GM23248 (cell line): ENCODE measurements at regions not wholly inside any gene's neighbourhood (a gene's known extent, or its start where the extent isn't known, plus 50 kb on each side); places are given as distances from the start of the nearest gene placed in this dataset.

ENCODE experiments used
- DNase-seq: peaks from one replicate; pipeline ENCODE4 v3.0.0-alpha.2; 2015
- H2AFZ ChIP-seq: fragments of 200-600 bp; sonication (generic); 2 replicates; pipeline ENCODE4 v1.6.1; 2016; ENCODE audit warnings: antibody characterized with exemption
- H3F3A ChIP-seq: fragments of 200-600 bp; sonication (generic); 2 replicates; pipeline ENCODE4 v1.6.1; 2016; ENCODE audit warnings: mild to moderate bottlenecking, antibody characterized with exemption, mixed run types; ENCODE audit not compliant: insufficient read depth
- H3K27ac ChIP-seq: fragments of 200-600 bp; sonication (generic); 2 replicates; pipeline ENCODE4 v1.5.1; 2016; ENCODE audit warnings: mild to moderate bottlenecking
- H3K27me3 ChIP-seq: fragments of 200-600 bp; sonication (generic); replicated peaks from 2 replicates; pipeline ENCODE4 v1.6.1; 2016; ENCODE audit warnings: mild to moderate bottlenecking; ENCODE audit not compliant: insufficient read depth
- H3K36me3 ChIP-seq: fragments of 200-600 bp; sonication (generic); 2 replicates; pipeline ENCODE4 v1.6.1; 2016; ENCODE audit warnings: low read depth, mild to moderate bottlenecking
- H3K4me1 ChIP-seq: fragments of 200-600 bp; sonication (generic); 2 replicates; pipeline ENCODE4 v1.6.1; 2016; ENCODE audit warnings: mild to moderate bottlenecking; ENCODE audit not compliant: insufficient read depth
- H3K4me2 ChIP-seq: fragments of 200-600 bp; sonication (generic); one replicate; pipeline ENCODE4 v1.6.1; 2016; ENCODE audit warnings: mild to moderate bottlenecking; ENCODE audit not compliant: unreplicated experiment
- H3K4me3 ChIP-seq: fragments of 200-600 bp; sonication (generic); 2 replicates; pipeline ENCODE4 v1.5.1; 2016; ENCODE audit warnings: mild to moderate bottlenecking
- H3K79me2 ChIP-seq: fragments of 200-600 bp; sonication (generic); 2 replicates; pipeline ENCODE4 v1.6.1; 2016; ENCODE audit warnings: mild to moderate bottlenecking; ENCODE audit not compliant: insufficient read depth
- H3K9ac ChIP-seq: fragments of 200-600 bp; sonication (generic); 2 replicates; pipeline ENCODE4 v1.6.1; 2016; ENCODE audit warnings: mild to moderate bottlenecking
- H3K9me2 ChIP-seq: fragments of 200-600 bp; sonication (generic); 2 replicates; pipeline ENCODE4 v1.6.1; 2016; ENCODE audit warnings: mixed run types, mild to moderate bottlenecking, moderate library complexity; ENCODE audit not compliant: insufficient read depth
- H3K9me3 ChIP-seq: fragments of 200-600 bp; sonication (generic); one replicate; pipeline ENCODE4 v1.6.1; 2017; ENCODE audit warnings: low read depth
- H4K20me1 ChIP-seq: fragments of 200-600 bp; sonication (generic); 2 replicates; pipeline ENCODE4 v1.6.0; 2016; ENCODE audit not compliant: insufficient read depth
- EZH2 ChIP-seq: fragments of 200-600 bp; sonication (generic); IDR thresholded peaks from 2 replicates; pipeline ENCODE4 v1.6.1; 2018; ENCODE audit warnings: antibody characterized with exemption, mild to moderate bottlenecking; ENCODE audit not compliant: insufficient read depth, poor library complexity, severe bottlenecking
- EZH2phosphoT487 ChIP-seq: fragments of 200-600 bp; sonication (generic); IDR thresholded peaks from 2 replicates; pipeline ENCODE4 v1.6.1; 2018; ENCODE audit warnings: antibody characterized with exemption, moderate library complexity, mild to moderate bottlenecking, low read depth; ENCODE audit not compliant: insufficient read depth
- WGBS, 2 experiments: methylation state at CpG; one replicate each; pipeline ENCODE4 v1.1.6; 2015 to 2017; ENCODE audit warnings: low lambda C conversion rate in 2 of 2, low coverage in 1 of 2; ENCODE audit errors: missing lambda C conversion rate in 2 of 2; 5-methylcytosine and 5-hydroxymethylcytosine counted together
- in situ Hi-C: fragments of 300-500 bp; cut with MboI; formaldehyde crosslinking; loops from 2 replicates; pipeline ENCODE4 v1.15.0; 2020

DNA sequence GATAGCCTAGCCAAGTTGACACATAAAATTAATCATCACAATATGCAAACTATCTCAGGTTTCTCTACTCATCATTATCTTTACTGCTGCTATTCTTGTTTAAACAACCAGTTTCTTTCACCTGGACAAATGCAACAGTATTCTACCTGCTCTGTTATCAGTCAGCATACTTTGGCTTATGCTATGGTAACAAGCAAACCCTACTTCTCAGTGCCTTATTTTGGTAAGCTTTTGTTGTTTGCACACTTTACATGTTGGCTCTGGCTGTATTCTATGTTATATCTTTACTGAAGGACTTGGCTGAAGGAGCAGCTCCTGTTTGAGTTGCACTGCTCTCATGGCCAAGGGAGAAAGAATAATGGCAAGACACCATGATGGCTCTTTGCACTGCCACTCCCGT is 463.1 kb downstream of the EPM2A start:
- 0 out of 2 replicates have a peak, but pooled peaks cover 6% of the 10 kb centered on the region for H3K27me3 ChIP-seq
- no peaks in the 10 kb centered on the region for H3F3A ChIP-seq
- DNase-seq: no peak
- no peak overlapping the region for H3K4me3 ChIP-seq
- H3K4me2 ChIP-seq: no peak overlapping the region
- WGBS, 2 experiments: 33 to 40% methylated on average over 1 of the region's 1 CpG
- H3K4me1 ChIP-seq: peaks cover 4% of the 10 kb centered on the region; the same call in 1 of the 2 replicates
- no peak overlapping the region for H3K27ac ChIP-seq
- no peak overlapping the region for H2AFZ ChIP-seq
- no peak overlapping the region for H3K9ac ChIP-seq
- in situ Hi-C loops: no loop called here
- H3K9me3 ChIP-seq: no peaks in the 10 kb centered on the region
- H3K79me2 ChIP-seq: no peaks in the 10 kb centered on the region
- H3K9me2 ChIP-seq: no peaks in the 10 kb centered on the region
- no peaks in the 10 kb centered on the region for H3K36me3 ChIP-seq
- no peaks in the 10 kb centered on the region for H4K20me1 ChIP-seq
- TF ChIP-seq EZH2phosphoT487 (no peak), EZH2 (no peak)

DNA sequence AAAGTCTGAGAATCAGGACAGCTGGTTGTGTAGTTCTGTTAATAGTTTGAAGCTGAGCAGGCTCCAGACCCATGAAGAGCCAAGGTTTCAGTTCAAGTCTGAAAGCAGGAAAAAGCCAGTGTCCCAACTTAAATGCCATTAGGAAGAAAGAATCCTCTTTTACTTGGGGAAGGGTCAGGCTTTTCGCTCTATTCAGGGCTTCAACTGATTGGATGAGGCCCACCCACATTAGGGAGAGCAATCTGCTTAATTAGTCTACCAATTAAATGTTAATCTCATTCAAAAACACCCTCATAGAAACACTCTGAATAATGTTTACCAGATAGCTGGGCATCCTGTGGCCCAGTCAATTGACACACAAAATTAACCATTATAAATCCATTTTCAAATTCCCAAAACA is 462.2 kb downstream of the EPM2A start:
- H4K20me1 ChIP-seq: no peaks in the 10 kb centered on the region
- no peaks in the 10 kb centered on the region for H3K9me3 ChIP-seq
- peaks cover 4% of the 10 kb centered on the region; the same call in 1 of the 2 replicates for H3K4me1 ChIP-seq
- in situ Hi-C loops: no loop called here
- no peak overlapping the region for H2AFZ ChIP-seq
- TF ChIP-seq EZH2 (no peak), EZH2phosphoT487 (no peak)
- no peak overlapping the region for H3K9ac ChIP-seq
- no peak overlapping the region for H3K4me2 ChIP-seq
- no peaks in the 10 kb centered on the region for H3K36me3 ChIP-seq
- H3K27me3 ChIP-seq: 0 out of 2 replicates have a peak, but pooled peaks cover 6% of the 10 kb centered on the region
- WGBS, 2 experiments: 41 to 67% methylated on average over 1 of the region's 1 CpG
- H3K79me2 ChIP-seq: no peaks in the 10 kb centered on the region
- H3F3A ChIP-seq: no peaks in the 10 kb centered on the region
- H3K4me3 ChIP-seq: no peak overlapping the region
- no peaks in the 10 kb centered on the region for H3K9me2 ChIP-seq
- H3K27ac ChIP-seq: no peak overlapping the region
- DNase-seq: no peak

DNA sequence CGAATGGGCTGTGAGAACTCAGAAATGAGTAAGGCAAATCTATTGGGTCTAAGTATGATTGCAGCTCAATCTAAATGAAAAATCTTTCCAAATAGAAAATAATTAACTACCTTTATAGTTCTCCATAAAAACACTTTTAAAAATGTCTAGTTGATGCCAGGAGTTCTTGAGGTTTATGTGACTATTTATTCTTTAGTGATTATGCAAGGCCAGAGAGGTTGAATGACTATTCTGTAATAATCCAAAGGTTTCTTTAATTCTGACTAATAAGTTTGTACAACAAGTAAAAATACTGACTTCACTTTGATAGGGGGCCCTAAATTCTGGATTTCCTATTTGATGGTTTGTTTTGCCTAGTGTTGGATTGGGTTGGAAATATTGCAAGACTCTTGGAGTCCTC is 461.2 kb downstream of the EPM2A start:
- no peaks in the 10 kb centered on the region for H3K9me3 ChIP-seq
- no peaks in the 10 kb centered on the region for H3K36me3 ChIP-seq
- in situ Hi-C loops: no loop called here
- no peaks in the 10 kb centered on the region for H3K79me2 ChIP-seq
- no peak overlapping the region for H3K9ac ChIP-seq
- DNase-seq: no peak
- H3F3A ChIP-seq: no peaks in the 10 kb centered on the region
- no peak overlapping the region for H3K27ac ChIP-seq
- no peak overlapping the region for H3K4me2 ChIP-seq
- no peaks in the 10 kb centered on the region for H3K9me2 ChIP-seq
- 30 to 33% methylated on average over 1 of the region's 1 CpG for WGBS, 2 experiments
- H3K4me1 ChIP-seq: peaks cover 4% of the 10 kb centered on the region; the same call in 1 of the 2 replicates
- H4K20me1 ChIP-seq: no peaks in the 10 kb centered on the region
- no peak overlapping the region for H3K4me3 ChIP-seq
- no peak overlapping the region for H2AFZ ChIP-seq
- TF ChIP-seq EZH2: no peak
- TF ChIP-seq EZH2phosphoT487: no peak
- H3K27me3 ChIP-seq: no peaks in the 10 kb centered on the region

DNA sequence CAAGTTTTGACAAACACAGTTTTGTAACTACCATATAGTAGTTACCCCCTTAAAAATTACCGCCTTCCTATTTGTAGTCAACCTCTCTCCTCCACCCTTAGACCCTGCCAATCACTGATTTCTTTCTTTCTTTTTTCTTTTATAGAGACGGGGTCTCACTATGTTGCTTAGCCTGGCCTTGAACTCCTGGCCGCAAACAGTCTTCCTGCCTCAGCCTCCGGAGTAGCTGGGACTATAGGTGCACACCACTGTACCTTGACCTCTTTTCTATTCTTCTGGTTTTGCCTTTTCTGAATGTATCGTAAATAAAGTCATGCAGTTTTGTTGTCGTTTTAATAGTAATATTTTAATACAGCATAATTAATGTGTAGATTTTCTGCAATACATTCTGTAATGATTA is 460.3 kb downstream of the EPM2A start:
- in situ Hi-C loops: no loop called here
- H3K27me3 ChIP-seq: no peaks in the 10 kb centered on the region
- TF ChIP-seq EZH2 (no peak), EZH2phosphoT487 (no peak)
- H3K4me2 ChIP-seq: no peak overlapping the region
- no peaks in the 10 kb centered on the region for H3K9me2 ChIP-seq
- H2AFZ ChIP-seq: no peak overlapping the region
- no peaks in the 10 kb centered on the region for H3K9me3 ChIP-seq
- H3K27ac ChIP-seq: no peak overlapping the region
- 72 to 75% methylated on average over 6 of the region's 6 CpGs for WGBS, 2 experiments
- no peaks in the 10 kb centered on the region for H3K79me2 ChIP-seq
- no peaks in the 10 kb centered on the region for H3F3A ChIP-seq
- no peak for DNase-seq
- no peaks in the 10 kb centered on the region for H4K20me1 ChIP-seq
- H3K4me3 ChIP-seq: no peak overlapping the region
- H3K9ac ChIP-seq: no peak overlapping the region
- H3K36me3 ChIP-seq: no peaks in the 10 kb centered on the region
- peaks cover 4% of the 10 kb centered on the region; the same call in 1 of the 2 replicates for H3K4me1 ChIP-seq

DNA sequence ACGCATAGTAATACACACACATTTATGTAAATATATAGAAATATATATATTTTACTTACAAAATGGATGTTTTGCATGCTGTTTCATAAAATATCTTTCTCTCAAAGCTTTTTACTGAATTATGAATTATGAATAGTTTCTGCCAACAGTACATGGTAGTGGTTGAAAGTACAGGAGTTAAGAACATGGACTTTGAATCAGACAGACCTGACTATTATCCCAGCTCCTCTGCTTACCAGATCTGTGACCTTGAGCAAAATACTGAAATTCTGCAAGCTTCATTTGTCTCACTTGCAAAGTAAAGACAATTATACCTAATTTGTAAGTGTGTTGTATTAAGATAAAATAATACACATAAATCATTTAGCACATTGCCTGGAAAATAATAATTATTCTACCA is 459.5 kb downstream of the EPM2A start:
- TF ChIP-seq EZH2phosphoT487 (no peak), EZH2 (no peak)
- Histone ChIP-seq H3K9ac (no peak overlapping the region), H3K9me3 (no peaks in the 10 kb centered on the region), H3K79me2 (no peaks in the 10 kb centered on the region), H3K4me3 (no peak overlapping the region), H3K9me2 (no peaks in the 10 kb centered on the region), H3K4me1 (peaks cover 4% of the 10 kb centered on the region; the same call in 1 of the 2 replicates), H3K4me2 (no peak overlapping the region), H3K36me3 (no peaks in the 10 kb centered on the region), H3K27me3 (no peaks in the 10 kb centered on the region), H3K27ac (no peak overlapping the region), H2AFZ (no peak overlapping the region), H3F3A (no peaks in the 10 kb centered on the region), H4K20me1 (no peaks in the 10 kb centered on the region)
- DNase-seq: no peak
- in situ Hi-C loops: no loop called here
- 83 to 88% methylated on average over 1 of the region's 1 CpG for WGBS, 2 experiments
